ENCODE measurements at regions not wholly inside any gene's neighbourhood (a gene's known extent, or its start where the extent isn't known, plus 50 kb on each side); places are given as distances from the start of the nearest gene placed in this dataset.

GRCh38 chr4:1472911-1473518, 66.8 kb upstream of the NKX1-1 start:
- H3K4me3 Mint-ChIP-seq, result no peak overlapping the region
- H3K36me3 Mint-ChIP-seq, result no peaks in the 10 kb centered on the region
- POLR2A ChIA-PET, result no interaction called here
- H3K9me3 Mint-ChIP-seq, result peaks cover 5% of the 10 kb centered on the region
- no peaks in the 10 kb centered on the region for H3K4me1 Mint-ChIP-seq (ENCODE audit: low read depth)
- H3K27ac Mint-ChIP-seq, result no peak overlapping the region
- no peak for DNase-seq
- intact Hi-C loops (cut with micrococcal nuclease), result no loop called here
- CTCF ChIA-PET, result no interaction called here
- peaks cover 15% of the 10 kb centered on the region for H3K27me3 Mint-ChIP-seq

- Mint-ChIP-seq H3K4me1 (ENCODE audit: low read depth) (no peaks in the 10 kb centered on the region), H3K27me3 (peaks cover 14% of the 10 kb centered on the region), H3K27ac (no peak overlapping the region), H3K36me3 (no peaks in the 10 kb centered on the region), H3K4me3 (no peak overlapping the region), H3K9me3 (peaks cover 12% of the 10 kb centered on the region)
- POLR2A ChIA-PET, result no interaction called here
- no peak for DNase-seq
- CTCF ChIA-PET, result no interaction called here
- intact Hi-C loops (cut with micrococcal nuclease), result no loop called here
Measured at GRCh38 chr4:1472148-1472797, 66.0 kb upstream of the NKX1-1 start.

GRCh38 chr4:1471443-1472147, 65.4 kb upstream of the NKX1-1 start:
- no peak overlapping the region for H3K4me3 Mint-ChIP-seq
- H3K36me3 Mint-ChIP-seq, result no peaks in the 10 kb centered on the region
- peaks cover 14% of the 10 kb centered on the region for H3K27me3 Mint-ChIP-seq
- intact Hi-C loops (cut with micrococcal nuclease), result no loop called here
- H3K27ac Mint-ChIP-seq, result no peak overlapping the region
- no peaks in the 10 kb centered on the region for H3K4me1 Mint-ChIP-seq (ENCODE audit: low read depth)
- H3K9me3 Mint-ChIP-seq, result peaks cover 12% of the 10 kb centered on the region
- CTCF ChIA-PET, result no interaction called here
- no peak for DNase-seq
- POLR2A ChIA-PET, result no interaction called here

- Mint-ChIP-seq H3K4me3 (no peak overlapping the region), H3K9me3 (peaks cover 12% of the 10 kb centered on the region), H3K27me3 (peaks cover 14% of the 10 kb centered on the region), H3K36me3 (no peaks in the 10 kb centered on the region), H3K4me1 (ENCODE audit: low read depth) (no peaks in the 10 kb centered on the region), H3K27ac (no peak overlapping the region)
- POLR2A ChIA-PET, result no interaction called here
- no peak for DNase-seq
- intact Hi-C loops (cut with micrococcal nuclease), result no loop called here
- CTCF ChIA-PET, result no interaction called here
Measured at GRCh38 chr4:1470816-1471442, 64.7 kb upstream of the NKX1-1 start.

GRCh38 chr4:1470393-1470670, 64.1 kb upstream of the NKX1-1 start:
- H3K9me3 Mint-ChIP-seq, result peaks cover 12% of the 10 kb centered on the region
- CTCF ChIA-PET, result no interaction called here
- no peak for DNase-seq
- H3K27me3 Mint-ChIP-seq, result peaks cover 13% of the 10 kb centered on the region
- no peak overlapping the region for H3K4me3 Mint-ChIP-seq
- no peaks in the 10 kb centered on the region for H3K36me3 Mint-ChIP-seq
- POLR2A ChIA-PET, result no interaction called here
- intact Hi-C loops (cut with micrococcal nuclease), result no loop called here
- H3K27ac Mint-ChIP-seq, result no peak overlapping the region
- H3K4me1 Mint-ChIP-seq (ENCODE audit: low read depth), result no peaks in the 10 kb centered on the region

GRCh38 chr4:1469607-1470392, 63.6 kb upstream of the NKX1-1 start:
- ChIA-PET CTCF (no interaction called here), POLR2A (no interaction called here)
- Mint-ChIP-seq H3K9me3 (peaks cover 12% of the 10 kb centered on the region), H3K27me3 (peaks cover 13% of the 10 kb centered on the region), H3K4me3 (no peak overlapping the region), H3K36me3 (no peaks in the 10 kb centered on the region), H3K4me1 (ENCODE audit: low read depth) (no peaks in the 10 kb centered on the region), H3K27ac (no peak overlapping the region)
- intact Hi-C loops (cut with micrococcal nuclease), result no loop called here
- no peak for DNase-seq

GRCh38 chr4:1469043-1469442, 62.8 kb upstream of the NKX1-1 start:
- no peaks in the 10 kb centered on the region for H3K4me1 Mint-ChIP-seq (ENCODE audit: low read depth)

GRCh38 chr4:1467581-1468458, 61.6 kb upstream of the NKX1-1 start:
- Mint-ChIP-seq H3K27me3 (peaks cover 8% of the 10 kb centered on the region), H3K4me1 (ENCODE audit: low read depth) (no peaks in the 10 kb centered on the region), H3K9me3 (peaks cover 12% of the 10 kb centered on the region), H3K27ac (no peak overlapping the region), H3K4me3 (no peak overlapping the region), H3K36me3 (no peaks in the 10 kb centered on the region)
- intact Hi-C loops (cut with micrococcal nuclease), result no loop called here
- POLR2A ChIA-PET, result no interaction called here
- CTCF ChIA-PET, result no interaction called here
- no peak for DNase-seq

More at GRCh38 chr4:1469043-1469442, 62.8 kb upstream of the NKX1-1 start:
- ChIA-PET CTCF (no interaction called here), POLR2A (no interaction called here)
- intact Hi-C loops (cut with micrococcal nuclease), result no loop called here
- Mint-ChIP-seq H3K36me3 (no peaks in the 10 kb centered on the region), H3K9me3 (peaks cover 12% of the 10 kb centered on the region), H3K4me3 (no peak overlapping the region), H3K27me3 (peaks cover 9% of the 10 kb centered on the region), H3K27ac (no peak overlapping the region)
- no peak for DNase-seq

GRCh38 chr4:1466863-1467165, 60.6 kb upstream of the NKX1-1 start:
- DNase-seq, result no peak
- Mint-ChIP-seq H3K4me3 (no peak overlapping the region), H3K9me3 (peaks cover 12% of the 10 kb centered on the region), H3K36me3 (no peaks in the 10 kb centered on the region), H3K27me3 (peaks cover 8% of the 10 kb centered on the region), H3K4me1 (ENCODE audit: low read depth) (no peaks in the 10 kb centered on the region), H3K27ac (no peak overlapping the region)
- CTCF ChIA-PET, result no interaction called here
- POLR2A ChIA-PET, result no interaction called here
- intact Hi-C loops (cut with micrococcal nuclease), result no loop called here

GRCh38 chr4:1466034-1466862, 60.0 kb upstream of the NKX1-1 start:
- CTCF ChIA-PET, result no interaction called here
- DNase-seq, result no peak
- peaks cover 11% of the 10 kb centered on the region for H3K27me3 Mint-ChIP-seq

GRCh38 chr4:1465173-1466033, 59.2 kb upstream of the NKX1-1 start:
- peaks cover 11% of the 10 kb centered on the region for H3K27me3 Mint-ChIP-seq
- DNase-seq, result no peak

More at GRCh38 chr4:1466034-1466862, 60.0 kb upstream of the NKX1-1 start:
- POLR2A ChIA-PET, result no interaction called here
- peaks cover 12% of the 10 kb centered on the region for H3K9me3 Mint-ChIP-seq
- no peaks in the 10 kb centered on the region for H3K36me3 Mint-ChIP-seq
- no peak overlapping the region for H3K27ac Mint-ChIP-seq
- no peaks in the 10 kb centered on the region for H3K4me1 Mint-ChIP-seq (ENCODE audit: low read depth)
- no peak overlapping the region for H3K4me3 Mint-ChIP-seq
- intact Hi-C loops (cut with micrococcal nuclease), result no loop called here

More at GRCh38 chr4:1465173-1466033, 59.2 kb upstream of the NKX1-1 start:
- no peak overlapping the region for H3K4me3 Mint-ChIP-seq
- no peak overlapping the region for H3K27ac Mint-ChIP-seq
- intact Hi-C loops (cut with micrococcal nuclease), result no loop called here
- H3K4me1 Mint-ChIP-seq (ENCODE audit: low read depth), result no peaks in the 10 kb centered on the region
- CTCF ChIA-PET, result no interaction called here
- no peaks in the 10 kb centered on the region for H3K36me3 Mint-ChIP-seq
- peaks cover 12% of the 10 kb centered on the region for H3K9me3 Mint-ChIP-seq
- POLR2A ChIA-PET, result no interaction called here

Data from activated CD4-positive, alpha-beta memory T cell treated with anti-CD3 and anti-CD28 coated beads for 36 hours (primary cell).